ENCODE measurements at regions not wholly inside any gene's neighbourhood (a gene's known extent, or its start where the extent isn't known, plus 50 kb on each side); places are given as distances from the start of the nearest gene placed in this dataset.
A peak's percentile ranks its signal among the peaks of the same experiment; 100 is the strongest.

- peak; percentile 79 for DNase-seq
Observed at GRCh38 chr18:10035281-10035991, 121.6 kb downstream of the VAPA start.

- no peak for DNase-seq
Observed at GRCh38 chr18:10036479-10036878, 122.7 kb downstream of the VAPA start.

GRCh38 chr18:10037181-10037580 is 123.4 kb downstream of the VAPA start:
- no peak for DNase-seq

- no peak for DNase-seq
Observed at GRCh38 chr18:10038268-10038667, 124.5 kb downstream of the VAPA start.

GRCh38 chr18:10040287-10041011 is 126.6 kb downstream of the VAPA start:
- DNase-seq: peak; percentile 67

- peak; percentile 64 for DNase-seq
Observed at GRCh38 chr18:10041180-10041579, 127.4 kb downstream of the VAPA start.

GRCh38 chr18:10042492-10042891 is 128.7 kb downstream of the VAPA start:
- DNase-seq: no peak

GRCh38 chr18:10044054-10044453 is 130.2 kb downstream of the VAPA start:
- DNase-seq: no peak

- DNase-seq: peak; percentile 51
Observed at GRCh38 chr18:10045296-10045891, 131.6 kb downstream of the VAPA start.

- no peak for DNase-seq
Observed at GRCh38 chr18:10046178-10046807, 132.5 kb downstream of the VAPA start.

GRCh38 chr18:10047237-10047636 is 133.4 kb downstream of the VAPA start:
- no peak for DNase-seq

GRCh38 chr18:10049747-10050146 is 135.9 kb downstream of the VAPA start:
- no peak for DNase-seq

GRCh38 chr18:10050956-10051355 is 137.1 kb downstream of the VAPA start:
- no peak for DNase-seq

- no peak for DNase-seq
Observed at GRCh38 chr18:10051877-10052631, 138.2 kb downstream of the VAPA start.

GRCh38 chr18:10052871-10053270 is 139.1 kb downstream of the VAPA start:
- DNase-seq: no peak

GRCh38 chr18:10053861-10054260 is 140.0 kb downstream of the VAPA start:
- no peak for DNase-seq

- no peak for DNase-seq
Observed at GRCh38 chr18:10054366-10054765, 140.6 kb downstream of the VAPA start.

- no peak for DNase-seq
Observed at GRCh38 chr18:10055125-10055750, 141.4 kb downstream of the VAPA start.

GRCh38 chr18:10056506-10056905 is 142.7 kb downstream of the VAPA start:
- no peak for DNase-seq

GRCh38 chr18:10057401-10057893 is 143.6 kb downstream of the VAPA start:
- no peak for DNase-seq

- DNase-seq: no peak
Observed at GRCh38 chr18:10057894-10058791, 144.3 kb downstream of the VAPA start.
